HFF-Myc (cell line): ENCODE measurements at regions not wholly inside any gene's neighbourhood (a gene's known extent, or its start where the extent isn't known, plus 50 kb on each side); places are given as distances from the start of the nearest gene placed in this dataset.

Experiments
- DNase-seq: peaks from one replicate; pipeline ENCODE4 v3.0.0-alpha.2; 2011; ENCODE audit warnings: low read depth; ENCODE audit errors: extremely low read depth
- H3K4me3 ChIP-seq: replicated peaks from 2 replicates; pipeline ENCODE4 v1.5.1; 2011; ENCODE audit warnings: low read depth, mild to moderate bottlenecking, control low read depth, low read length
- TF ChIP-seq, protein P1 (sequence below): IDR thresholded peaks from 2 replicates; pipeline ENCODE4 v1.5.1; 2012; ENCODE audit warnings: mild to moderate bottlenecking, low read depth, low read length, control low read depth; ENCODE audit errors: missing control alignments

DNA sequence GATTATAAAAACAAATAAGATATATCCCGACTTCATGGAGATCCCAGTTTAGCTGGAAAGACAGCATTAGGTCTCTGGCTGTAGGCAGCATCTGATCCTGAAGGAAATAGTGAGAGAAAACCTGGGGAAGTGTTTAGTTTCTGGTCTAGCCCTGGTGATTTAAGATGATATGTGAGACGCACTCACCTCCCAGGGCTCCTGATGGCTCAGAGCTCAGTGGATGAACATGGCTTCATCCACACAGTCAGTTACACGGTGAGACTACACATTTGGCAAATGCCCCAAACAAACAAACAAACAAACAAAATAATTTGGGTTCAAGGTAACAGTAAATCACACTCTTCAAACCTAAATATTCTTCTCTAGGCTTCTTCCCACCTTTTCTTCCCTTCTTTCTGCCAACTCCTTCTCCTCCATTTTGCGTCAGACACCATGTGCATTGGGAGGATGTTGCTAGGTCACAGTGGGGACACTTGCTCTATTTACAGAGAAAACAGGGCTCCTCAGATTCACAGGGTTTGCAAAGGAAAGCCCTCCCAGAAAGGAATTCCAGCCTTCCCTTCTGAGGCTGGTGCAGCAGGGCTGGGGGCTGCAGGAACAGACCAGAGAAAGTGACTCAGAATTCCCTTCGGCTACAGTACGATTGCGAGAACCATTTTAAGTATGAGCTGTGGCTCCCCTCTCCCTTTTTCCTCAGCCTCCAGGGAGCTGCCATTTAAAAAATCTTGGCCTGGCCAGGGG is 59.6 kb upstream of the SALL4 start:
- H3K4me3 ChIP-seq: no peak overlapping the region
- no peak for DNase-seq
- TF ChIP-seq, protein P1, sequence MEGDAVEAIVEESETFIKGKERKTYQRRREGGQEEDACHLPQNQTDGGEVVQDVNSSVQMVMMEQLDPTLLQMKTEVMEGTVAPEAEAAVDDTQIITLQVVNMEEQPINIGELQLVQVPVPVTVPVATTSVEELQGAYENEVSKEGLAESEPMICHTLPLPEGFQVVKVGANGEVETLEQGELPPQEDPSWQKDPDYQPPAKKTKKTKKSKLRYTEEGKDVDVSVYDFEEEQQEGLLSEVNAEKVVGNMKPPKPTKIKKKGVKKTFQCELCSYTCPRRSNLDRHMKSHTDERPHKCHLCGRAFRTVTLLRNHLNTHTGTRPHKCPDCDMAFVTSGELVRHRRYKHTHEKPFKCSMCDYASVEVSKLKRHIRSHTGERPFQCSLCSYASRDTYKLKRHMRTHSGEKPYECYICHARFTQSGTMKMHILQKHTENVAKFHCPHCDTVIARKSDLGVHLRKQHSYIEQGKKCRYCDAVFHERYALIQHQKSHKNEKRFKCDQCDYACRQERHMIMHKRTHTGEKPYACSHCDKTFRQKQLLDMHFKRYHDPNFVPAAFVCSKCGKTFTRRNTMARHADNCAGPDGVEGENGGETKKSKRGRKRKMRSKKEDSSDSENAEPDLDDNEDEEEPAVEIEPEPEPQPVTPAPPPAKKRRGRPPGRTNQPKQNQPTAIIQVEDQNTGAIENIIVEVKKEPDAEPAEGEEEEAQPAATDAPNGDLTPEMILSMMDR: no peak

GRCh38 chr20:51860111-51860882 is 58.0 kb upstream of the SALL4 start:
- TF ChIP-seq, protein P1: no peak
- no peak overlapping the region for H3K4me3 ChIP-seq
- peak; percentile 22 for DNase-seq

DNA sequence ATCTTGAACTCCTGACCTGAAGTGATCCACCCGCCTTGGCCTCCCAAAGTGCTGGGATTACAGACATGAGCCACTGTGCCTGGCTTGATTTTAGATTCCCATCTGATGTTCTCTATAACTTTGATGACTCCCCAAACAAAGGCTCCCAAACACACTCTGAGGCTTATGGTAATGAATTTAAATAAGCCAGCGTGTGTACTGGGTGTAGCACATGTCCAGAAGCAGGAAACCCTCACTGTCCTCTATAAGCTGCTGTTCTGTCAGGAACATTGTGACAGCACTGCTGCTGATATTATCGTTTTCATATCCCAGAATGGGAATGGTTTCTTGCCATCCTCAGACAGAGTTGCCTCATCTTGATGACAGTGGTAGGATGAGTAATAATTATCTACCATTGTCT is 54.1 kb upstream of the SALL4 start:
- TF ChIP-seq, protein P1: no peak
- H3K4me3 ChIP-seq: no peak overlapping the region
- DNase-seq: no peak

DNA sequence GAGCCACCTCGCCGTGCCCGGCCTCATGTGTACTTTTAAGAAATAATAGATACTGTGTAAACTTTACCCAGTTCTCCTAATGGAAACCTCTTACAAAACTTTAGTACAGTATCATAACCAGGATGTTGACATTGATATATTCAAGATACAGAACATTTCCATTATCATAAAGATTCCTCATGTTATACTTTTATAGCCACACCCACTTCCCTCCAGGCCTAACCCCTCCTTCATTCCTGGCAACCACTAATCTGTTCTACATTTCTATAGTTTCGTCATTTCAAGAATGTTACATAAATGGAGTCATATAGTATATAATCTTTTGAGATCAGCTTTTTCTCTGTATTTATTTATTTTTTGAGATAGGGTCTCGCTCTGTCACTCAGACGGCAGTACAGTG is 52.6 kb upstream of the SALL4 start:
- TF ChIP-seq, protein P1: no peak
- no peak overlapping the region for H3K4me3 ChIP-seq
- DNase-seq: no peak
